Fibroblast of the aortic adventitia (primary cell): ENCODE measurements at regions not wholly inside any gene's neighbourhood (a gene's known extent, or its start where the extent isn't known, plus 50 kb on each side); places are given as distances from the start of the nearest gene placed in this dataset.

Source experiments
- DNase-seq: peaks from one replicate; pipeline ENCODE4 v3.0.0-alpha.2; 2010; ENCODE audit warnings: low read depth
- H3K4me3 ChIP-seq: 2 replicates; pipeline ENCODE4 v1.5.1; 2011; ENCODE audit warnings: low read depth, mild to moderate bottlenecking, control low read depth, low read length, moderate library complexity
- TF ChIP-seq, protein P1 (sequence below): IDR thresholded peaks from 2 replicates; pipeline ENCODE4 v1.5.1; 2011; ENCODE audit warnings: mild to moderate bottlenecking, low read length, control low read depth, inconsistent platforms; ENCODE audit not compliant: insufficient read depth

GRCh38 chr6:97712751-97713150, 429.7 kb upstream of the MMS22L start:
- no peak overlapping the region for H3K4me3 ChIP-seq
- TF ChIP-seq, protein P1, sequence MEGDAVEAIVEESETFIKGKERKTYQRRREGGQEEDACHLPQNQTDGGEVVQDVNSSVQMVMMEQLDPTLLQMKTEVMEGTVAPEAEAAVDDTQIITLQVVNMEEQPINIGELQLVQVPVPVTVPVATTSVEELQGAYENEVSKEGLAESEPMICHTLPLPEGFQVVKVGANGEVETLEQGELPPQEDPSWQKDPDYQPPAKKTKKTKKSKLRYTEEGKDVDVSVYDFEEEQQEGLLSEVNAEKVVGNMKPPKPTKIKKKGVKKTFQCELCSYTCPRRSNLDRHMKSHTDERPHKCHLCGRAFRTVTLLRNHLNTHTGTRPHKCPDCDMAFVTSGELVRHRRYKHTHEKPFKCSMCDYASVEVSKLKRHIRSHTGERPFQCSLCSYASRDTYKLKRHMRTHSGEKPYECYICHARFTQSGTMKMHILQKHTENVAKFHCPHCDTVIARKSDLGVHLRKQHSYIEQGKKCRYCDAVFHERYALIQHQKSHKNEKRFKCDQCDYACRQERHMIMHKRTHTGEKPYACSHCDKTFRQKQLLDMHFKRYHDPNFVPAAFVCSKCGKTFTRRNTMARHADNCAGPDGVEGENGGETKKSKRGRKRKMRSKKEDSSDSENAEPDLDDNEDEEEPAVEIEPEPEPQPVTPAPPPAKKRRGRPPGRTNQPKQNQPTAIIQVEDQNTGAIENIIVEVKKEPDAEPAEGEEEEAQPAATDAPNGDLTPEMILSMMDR, result no peak
- no peak for DNase-seq

- no peak for DNase-seq
- TF ChIP-seq, protein P1, result no peak
- no peak overlapping the region for H3K4me3 ChIP-seq
Observed at GRCh38 chr6:97714772-97715171, 431.8 kb upstream of the MMS22L start.

- TF ChIP-seq, protein P1, result no peak
- H3K4me3 ChIP-seq, result no peak overlapping the region
- no peak for DNase-seq
Observed at GRCh38 chr6:97717086-97717485, 434.1 kb upstream of the MMS22L start.

DNA sequence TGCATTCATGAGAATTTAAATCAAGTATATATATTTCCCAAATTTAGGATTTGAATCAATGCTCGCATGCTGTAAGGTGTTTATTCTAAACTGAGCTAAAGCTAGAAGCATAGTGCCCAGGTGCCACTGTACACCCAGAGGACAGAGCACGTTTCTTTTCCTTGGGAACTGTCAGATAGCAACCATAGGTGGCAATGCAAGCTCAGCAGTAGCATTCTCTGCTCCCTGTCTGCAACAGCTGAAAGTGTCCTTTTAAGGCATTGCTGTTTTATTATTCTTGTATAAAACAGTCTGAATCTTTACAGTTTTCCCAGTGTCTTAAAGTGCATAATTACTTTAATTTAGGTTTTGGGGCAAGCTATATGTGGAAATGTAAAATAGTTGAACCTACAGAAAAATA, 443.4 kb upstream of the MMS22L start:
- H3K4me3 ChIP-seq, result no peak overlapping the region
- DNase-seq, result no peak
- TF ChIP-seq, protein P1, result no peak

DNA sequence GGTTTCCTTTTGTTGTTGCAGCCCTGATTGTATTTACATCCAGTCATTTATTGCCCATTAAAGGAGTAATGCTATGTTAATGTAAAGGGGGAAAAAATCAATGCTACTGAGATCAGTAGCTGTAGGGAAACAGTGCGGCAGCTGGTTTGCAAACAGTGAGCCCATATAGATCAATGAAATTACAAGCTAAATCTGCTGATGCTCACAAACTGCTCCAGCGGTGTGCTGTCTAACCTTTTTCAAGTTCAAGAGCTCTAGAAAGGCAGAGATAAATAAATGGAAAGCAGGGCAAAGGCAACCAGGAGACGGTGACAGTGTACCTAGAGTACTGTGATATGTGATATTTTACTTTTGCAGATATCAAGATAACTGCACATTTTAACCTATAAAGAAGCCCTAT, 449.0 kb upstream of the MMS22L start:
- DNase-seq, result no peak
- no peak overlapping the region for H3K4me3 ChIP-seq
- TF ChIP-seq, protein P1, result no peak

GRCh38 chr6:97757575-97757974, 474.6 kb upstream of the MMS22L start:
- no peak overlapping the region for H3K4me3 ChIP-seq
- DNase-seq, result no peak
- TF ChIP-seq, protein P1, result no peak

DNA sequence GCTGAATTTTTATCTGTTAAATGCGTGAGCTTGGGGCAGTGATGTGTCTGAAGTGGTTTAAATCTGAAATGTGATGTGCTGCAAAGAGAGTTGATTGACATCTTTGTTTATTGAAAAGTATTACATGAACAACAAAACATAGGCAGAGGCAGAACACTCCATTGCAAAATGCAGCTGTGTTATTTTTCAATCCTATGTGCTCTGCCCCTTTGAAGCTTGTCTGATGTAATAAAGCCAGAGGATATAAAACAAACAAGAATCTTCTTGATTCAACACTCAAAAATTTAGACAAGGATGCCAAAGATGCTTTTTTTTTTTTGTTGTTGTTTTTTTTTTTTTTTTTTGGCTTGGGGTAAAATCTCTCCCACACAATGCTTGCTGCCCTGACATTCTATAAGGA, 482.4 kb upstream of the MMS22L start:
- H3K4me3 ChIP-seq, result no peak overlapping the region
- peak; percentile 1 for DNase-seq
- TF ChIP-seq, protein P1, result no peak
